H9 (cell line): ENCODE measurements at regions not wholly inside any gene's neighbourhood (a gene's known extent, or its start where the extent isn't known, plus 50 kb on each side); places are given as distances from the start of the nearest gene placed in this dataset.

Source experiments
- DNase-seq: peaks from one replicate; pipeline ENCODE4 v3.0.0-alpha.2; 2017
- H2AFZ ChIP-seq: one replicate; pipeline ENCODE4 v1.6.1; 2013; ENCODE audit warnings: mild to moderate bottlenecking, low read length, control low read depth, moderate library complexity
- H2AK5ac ChIP-seq: 2 replicates; pipeline ENCODE4 v1.6.1; 2013; ENCODE audit warnings: low read length, control low read depth, mixed read lengths; ENCODE audit not compliant: insufficient read length
- H2BK120ac ChIP-seq: one replicate; pipeline ENCODE4 v1.6.1; 2013; ENCODE audit warnings: low read depth, mild to moderate bottlenecking, low read length, control low read depth, inconsistent platforms; ENCODE audit not compliant: poor library complexity, severe bottlenecking
- H2BK12ac ChIP-seq: 2 replicates; pipeline ENCODE4 v1.6.1; 2013; ENCODE audit warnings: low read length, control low read depth, mixed read lengths, low read depth; ENCODE audit not compliant: insufficient read length
- H2BK15ac ChIP-seq: 2 replicates; pipeline ENCODE4 v1.6.1; 2013; ENCODE audit warnings: low read depth, low read length, control low read depth
- H2BK20ac ChIP-seq: one replicate; pipeline ENCODE4 v1.6.1; 2013; ENCODE audit warnings: low read depth, mild to moderate bottlenecking, low read length, control low read depth, inconsistent platforms; ENCODE audit not compliant: poor library complexity, severe bottlenecking
- H2BK5ac ChIP-seq: 2 replicates; pipeline ENCODE4 v1.6.1; 2013; ENCODE audit warnings: low read length, control low read depth, mixed read lengths; ENCODE audit not compliant: insufficient read length
- H3K14ac ChIP-seq: 2 replicates; pipeline ENCODE4 v1.6.1; 2013; ENCODE audit warnings: low read length, control low read depth; ENCODE audit not compliant: insufficient read depth
- H3K18ac ChIP-seq: 2 replicates; pipeline ENCODE4 v1.6.1; 2013; ENCODE audit warnings: low read depth, mild to moderate bottlenecking, mixed read lengths, low read length, control low read depth; ENCODE audit not compliant: insufficient read length
- H3K23ac ChIP-seq: 2 replicates; pipeline ENCODE4 v1.6.1; 2013; ENCODE audit warnings: low read length, control low read depth, mixed read lengths, low read depth; ENCODE audit not compliant: insufficient read length
- H3K23me2 ChIP-seq: 2 replicates; pipeline ENCODE4 v1.6.1; 2013; ENCODE audit warnings: low read depth, mild to moderate bottlenecking, mixed read lengths, low read length, control low read depth; ENCODE audit not compliant: insufficient read length, poor library complexity, severe bottlenecking
- H3K27ac ChIP-seq: 2 replicates; pipeline ENCODE4 v1.5.1; 2013; ENCODE audit warnings: low read length, control low read depth, mixed read lengths, low read depth; ENCODE audit not compliant: insufficient read length
- H3K27me3 ChIP-seq: 2 replicates; pipeline ENCODE4 v1.6.1; 2013; ENCODE audit warnings: low read length, control low read depth, inconsistent platforms; ENCODE audit not compliant: insufficient read depth
- H3K4ac ChIP-seq: 2 replicates; pipeline ENCODE4 v1.6.1; 2013; ENCODE audit warnings: low read depth, mild to moderate bottlenecking, control low read depth, inconsistent platforms, low read length, moderate library complexity
- H3K4me1 ChIP-seq: 2 replicates; pipeline ENCODE4 v1.6.1; 2013; ENCODE audit warnings: low read length, control low read depth, inconsistent platforms; ENCODE audit not compliant: insufficient read depth
- H3K4me2 ChIP-seq: 2 replicates; pipeline ENCODE4 v1.6.1; 2013; ENCODE audit warnings: low read length, control low read depth, mixed read lengths; ENCODE audit not compliant: insufficient read length, insufficient read depth
- H3K56ac ChIP-seq: 2 replicates; pipeline ENCODE4 v1.6.1; 2013; ENCODE audit warnings: low read depth, mild to moderate bottlenecking, mixed read lengths, low read length, control low read depth; ENCODE audit not compliant: insufficient read length
- H3K79me1 ChIP-seq: 2 replicates; pipeline ENCODE4 v1.6.1; 2013; ENCODE audit warnings: low read depth, mild to moderate bottlenecking, moderate library complexity, low read length, control low read depth, inconsistent platforms; ENCODE audit not compliant: insufficient read depth, poor library complexity, severe bottlenecking
- H3K79me2 ChIP-seq: 2 replicates; pipeline ENCODE4 v1.6.1; 2013; ENCODE audit warnings: low read length, control low read depth, inconsistent platforms; ENCODE audit not compliant: insufficient read depth
- H3K9ac ChIP-seq: 2 replicates; pipeline ENCODE4 v1.6.1; 2013; ENCODE audit warnings: low read length, control low read depth, mixed read lengths; ENCODE audit not compliant: insufficient read length; ENCODE audit errors: extremely low read depth
- H3K9me3 ChIP-seq: one replicate; pipeline ENCODE4 v1.6.1; 2013; ENCODE audit warnings: low read depth, low read length, inconsistent platforms; ENCODE audit not compliant: control insufficient read depth
- H3T11ph ChIP-seq: one replicate; pipeline ENCODE4 v1.6.1; 2013; ENCODE audit warnings: mild to moderate bottlenecking, low read length, control low read depth, inconsistent platforms
- H4K20me1 ChIP-seq: one replicate; pipeline ENCODE4 v1.6.1; 2013; ENCODE audit not compliant: control insufficient read depth, insufficient read length, insufficient read depth
- H4K5ac ChIP-seq: 2 replicates; pipeline ENCODE4 v1.6.1; 2013; ENCODE audit warnings: low read depth, mild to moderate bottlenecking, mixed read lengths, low read length, control low read depth; ENCODE audit not compliant: insufficient read length
- H4K8ac ChIP-seq: replicated peaks from 2 replicates; pipeline ENCODE4 v1.6.1; 2013; ENCODE audit warnings: low read length, control low read depth, mixed read lengths, low read depth; ENCODE audit not compliant: insufficient read length
- H4K91ac ChIP-seq: 2 replicates; pipeline ENCODE4 v1.6.1; 2013; ENCODE audit warnings: low read depth, mild to moderate bottlenecking, moderate library complexity, mixed read lengths, low read length, control low read depth; ENCODE audit not compliant: insufficient read length
- H3K27ac Mint-ChIP-seq, 3 experiments: 2 replicates in 2 of 3; 3 replicates in 1 of 3; pipeline ENCODE4 v1.8.0; 2020 to 2021; ENCODE audit warnings: mixed read lengths in 3 of 3, mild to moderate bottlenecking in 1 of 3, moderate library complexity in 1 of 3
- H3K27me3 Mint-ChIP-seq: 2 replicates; pipeline ENCODE4 v1.8.0; 2021; ENCODE audit warnings: low read depth, mild to moderate bottlenecking, moderate library complexity, mixed read lengths
- H3K36me3 Mint-ChIP-seq, 3 experiments: 2 replicates in 2 of 3; 3 replicates in 1 of 3; pipeline ENCODE4 v1.8.0; 2020 to 2021; ENCODE audit warnings: low read depth in 3 of 3, mixed read lengths in 3 of 3; ENCODE audit not compliant: insufficient read depth in 1 of 3
- H3K4me1 Mint-ChIP-seq, 2 experiments: 2 replicates each; pipeline ENCODE4 v1.8.0; 2020; ENCODE audit warnings: mixed read lengths in 2 of 2
- H3K4me3 Mint-ChIP-seq, 2 experiments: 2 replicates in 1 of 2; 3 replicates in 1 of 2; pipeline ENCODE4 v1.8.0; 2020 to 2021; ENCODE audit warnings: mild to moderate bottlenecking in 2 of 2, mixed read lengths in 2 of 2, moderate library complexity in 1 of 2
- H3K9me3 Mint-ChIP-seq, 2 experiments: 2 replicates in 1 of 2; 3 replicates in 1 of 2; pipeline ENCODE4 v1.8.0; 2020; ENCODE audit warnings: mild to moderate bottlenecking in 2 of 2, mixed read lengths in 2 of 2, moderate library complexity in 1 of 2
- CTCF ChIP-seq: fragments of 200-600 bp; sonication (generic); conservative IDR thresholded peaks from 3 replicates; pipeline ENCODE4 v1.8.0; 2021; ENCODE audit warnings: antibody characterized with exemption, mild to moderate bottlenecking
- WGBS: extraction: QIAGEN DNeasy Blood & Tissue Kit; methylation state at CpG from one replicate; pipeline ENCODE4 v1.1.7; 2013; ENCODE audit warnings: missing lambda C conversion rate, low lambda C conversion rate, mixed read lengths; ENCODE audit not compliant: insufficient read length; ENCODE audit errors: extremely low coverage; 5-methylcytosine and 5-hydroxymethylcytosine counted together

GRCh38 chr16:9338510-9338909 is 247.1 kb downstream of the HAPSTR1 start:
- Histone ChIP-seq H2AFZ (no peak overlapping the region), H2BK20ac (no peak overlapping the region), H3K27ac (no peak overlapping the region), H4K8ac (no peak overlapping the region), H3K56ac (no peak overlapping the region), H2BK120ac (no peak overlapping the region), H3K9ac (no peak overlapping the region), H3K79me1 (no peaks in the 10 kb centered on the region), H3K79me2 (no peaks in the 10 kb centered on the region), H3K23me2 (no peaks in the 10 kb centered on the region), H2AK5ac (no peak overlapping the region), H3T11ph (no peak overlapping the region), H2BK15ac (no peak overlapping the region), H3K27me3 (no peaks in the 10 kb centered on the region), H3K4me1 (peaks cover 4% of the 10 kb centered on the region; the same call in 1 of the 2 replicates), H3K14ac (no peak overlapping the region), H3K23ac (no peak overlapping the region), H2BK5ac (no peak overlapping the region), H4K91ac (no peak overlapping the region), H4K20me1 (no peaks in the 10 kb centered on the region), H3K4ac (no peak overlapping the region), H3K4me2 (no peak overlapping the region), H4K5ac (no peak overlapping the region), H3K18ac (no peak overlapping the region), H2BK12ac (no peak overlapping the region), H3K9me3 (no peaks in the 10 kb centered on the region)
- Mint-ChIP-seq H3K4me3 (no peak overlapping the region), H3K9me3 (no peaks in the 10 kb centered on the region), H3K27me3 (no peaks in the 10 kb centered on the region; the same call in 1 of the 2 replicates), H3K36me3 (no peaks in the 10 kb centered on the region), H3K27ac (no peak overlapping the region), H3K4me1 (peaks cover 7 to 9% of the 10 kb centered on the region in 2 experiments)
- TF ChIP-seq CTCF = no peak
- no peak for DNase-seq
- no CpG with 5 or more reads among the region's 4 CpGs for WGBS
